ENCODE measurements at regions not wholly inside any gene's neighbourhood (a gene's known extent, or its start where the extent isn't known, plus 50 kb on each side); places are given as distances from the start of the nearest gene placed in this dataset.

DNA sequence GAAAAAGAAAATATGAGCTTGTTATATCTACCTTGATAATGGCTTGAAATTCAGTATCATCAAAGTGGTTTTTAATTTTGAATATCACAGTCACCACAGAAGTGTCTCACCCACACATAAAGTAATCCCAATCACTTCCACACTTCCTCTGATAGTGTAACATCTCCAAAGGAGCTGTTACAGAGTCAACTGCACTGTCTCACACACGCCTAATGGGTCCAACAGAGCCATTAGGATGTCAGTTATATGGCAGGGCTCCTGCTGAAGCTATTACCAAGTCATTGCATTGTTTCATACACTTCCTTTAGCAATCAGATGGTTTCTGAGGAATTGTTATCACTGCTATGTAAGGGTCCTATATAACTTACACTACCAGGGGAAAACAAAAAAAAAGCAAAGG is 432.1 kb upstream of the TEX13C start:
- TF ChIP-seq EZH2 (IDR thresholded peaks at IDR 0.05; ENCODE audit: low read depth), result no peak
- TF ChIP-seq, protein P1, sequence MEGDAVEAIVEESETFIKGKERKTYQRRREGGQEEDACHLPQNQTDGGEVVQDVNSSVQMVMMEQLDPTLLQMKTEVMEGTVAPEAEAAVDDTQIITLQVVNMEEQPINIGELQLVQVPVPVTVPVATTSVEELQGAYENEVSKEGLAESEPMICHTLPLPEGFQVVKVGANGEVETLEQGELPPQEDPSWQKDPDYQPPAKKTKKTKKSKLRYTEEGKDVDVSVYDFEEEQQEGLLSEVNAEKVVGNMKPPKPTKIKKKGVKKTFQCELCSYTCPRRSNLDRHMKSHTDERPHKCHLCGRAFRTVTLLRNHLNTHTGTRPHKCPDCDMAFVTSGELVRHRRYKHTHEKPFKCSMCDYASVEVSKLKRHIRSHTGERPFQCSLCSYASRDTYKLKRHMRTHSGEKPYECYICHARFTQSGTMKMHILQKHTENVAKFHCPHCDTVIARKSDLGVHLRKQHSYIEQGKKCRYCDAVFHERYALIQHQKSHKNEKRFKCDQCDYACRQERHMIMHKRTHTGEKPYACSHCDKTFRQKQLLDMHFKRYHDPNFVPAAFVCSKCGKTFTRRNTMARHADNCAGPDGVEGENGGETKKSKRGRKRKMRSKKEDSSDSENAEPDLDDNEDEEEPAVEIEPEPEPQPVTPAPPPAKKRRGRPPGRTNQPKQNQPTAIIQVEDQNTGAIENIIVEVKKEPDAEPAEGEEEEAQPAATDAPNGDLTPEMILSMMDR (conservative IDR thresholded peaks at IDR 0.05), result no peak

Measured in PC-9 (cell line).